H9 (cell line): ENCODE measurements at regions not wholly inside any gene's neighbourhood (a gene's known extent, or its start where the extent isn't known, plus 50 kb on each side); places are given as distances from the start of the nearest gene placed in this dataset.

Source experiments
- DNase-seq: peaks from one replicate; pipeline ENCODE4 v3.0.0-alpha.2; 2017
- H2AFZ ChIP-seq: one replicate; pipeline ENCODE4 v1.6.1; 2013; ENCODE audit warnings: mild to moderate bottlenecking, low read length, control low read depth, moderate library complexity
- H2AK5ac ChIP-seq: 2 replicates; pipeline ENCODE4 v1.6.1; 2013; ENCODE audit warnings: low read length, control low read depth, mixed read lengths; ENCODE audit not compliant: insufficient read length
- H2BK120ac ChIP-seq: one replicate; pipeline ENCODE4 v1.6.1; 2013; ENCODE audit warnings: low read depth, mild to moderate bottlenecking, low read length, control low read depth, inconsistent platforms; ENCODE audit not compliant: poor library complexity, severe bottlenecking
- H2BK12ac ChIP-seq: 2 replicates; pipeline ENCODE4 v1.6.1; 2013; ENCODE audit warnings: low read length, control low read depth, mixed read lengths, low read depth; ENCODE audit not compliant: insufficient read length
- H2BK15ac ChIP-seq: 2 replicates; pipeline ENCODE4 v1.6.1; 2013; ENCODE audit warnings: low read depth, low read length, control low read depth
- H2BK20ac ChIP-seq: one replicate; pipeline ENCODE4 v1.6.1; 2013; ENCODE audit warnings: low read depth, mild to moderate bottlenecking, low read length, control low read depth, inconsistent platforms; ENCODE audit not compliant: poor library complexity, severe bottlenecking
- H2BK5ac ChIP-seq: 2 replicates; pipeline ENCODE4 v1.6.1; 2013; ENCODE audit warnings: low read length, control low read depth, mixed read lengths; ENCODE audit not compliant: insufficient read length
- H3K14ac ChIP-seq: 2 replicates; pipeline ENCODE4 v1.6.1; 2013; ENCODE audit warnings: low read length, control low read depth; ENCODE audit not compliant: insufficient read depth
- H3K18ac ChIP-seq: 2 replicates; pipeline ENCODE4 v1.6.1; 2013; ENCODE audit warnings: low read depth, mild to moderate bottlenecking, mixed read lengths, low read length, control low read depth; ENCODE audit not compliant: insufficient read length
- H3K23ac ChIP-seq: 2 replicates; pipeline ENCODE4 v1.6.1; 2013; ENCODE audit warnings: low read length, control low read depth, mixed read lengths, low read depth; ENCODE audit not compliant: insufficient read length
- H3K23me2 ChIP-seq: 2 replicates; pipeline ENCODE4 v1.6.1; 2013; ENCODE audit warnings: low read depth, mild to moderate bottlenecking, mixed read lengths, low read length, control low read depth; ENCODE audit not compliant: insufficient read length, poor library complexity, severe bottlenecking
- H3K27ac ChIP-seq: 2 replicates; pipeline ENCODE4 v1.5.1; 2013; ENCODE audit warnings: low read length, control low read depth, mixed read lengths, low read depth; ENCODE audit not compliant: insufficient read length
- H3K27me3 ChIP-seq: 2 replicates; pipeline ENCODE4 v1.6.1; 2013; ENCODE audit warnings: low read length, control low read depth, inconsistent platforms; ENCODE audit not compliant: insufficient read depth
- H3K4ac ChIP-seq: 2 replicates; pipeline ENCODE4 v1.6.1; 2013; ENCODE audit warnings: low read depth, mild to moderate bottlenecking, control low read depth, inconsistent platforms, low read length, moderate library complexity
- H3K4me1 ChIP-seq: 2 replicates; pipeline ENCODE4 v1.6.1; 2013; ENCODE audit warnings: low read length, control low read depth, inconsistent platforms; ENCODE audit not compliant: insufficient read depth
- H3K4me2 ChIP-seq: 2 replicates; pipeline ENCODE4 v1.6.1; 2013; ENCODE audit warnings: low read length, control low read depth, mixed read lengths; ENCODE audit not compliant: insufficient read length, insufficient read depth
- H3K56ac ChIP-seq: 2 replicates; pipeline ENCODE4 v1.6.1; 2013; ENCODE audit warnings: low read depth, mild to moderate bottlenecking, mixed read lengths, low read length, control low read depth; ENCODE audit not compliant: insufficient read length
- H3K79me1 ChIP-seq: 2 replicates; pipeline ENCODE4 v1.6.1; 2013; ENCODE audit warnings: low read depth, mild to moderate bottlenecking, moderate library complexity, low read length, control low read depth, inconsistent platforms; ENCODE audit not compliant: insufficient read depth, poor library complexity, severe bottlenecking
- H3K79me2 ChIP-seq: 2 replicates; pipeline ENCODE4 v1.6.1; 2013; ENCODE audit warnings: low read length, control low read depth, inconsistent platforms; ENCODE audit not compliant: insufficient read depth
- H3K9ac ChIP-seq: 2 replicates; pipeline ENCODE4 v1.6.1; 2013; ENCODE audit warnings: low read length, control low read depth, mixed read lengths; ENCODE audit not compliant: insufficient read length; ENCODE audit errors: extremely low read depth
- H3K9me3 ChIP-seq: one replicate; pipeline ENCODE4 v1.6.1; 2013; ENCODE audit warnings: low read depth, low read length, inconsistent platforms; ENCODE audit not compliant: control insufficient read depth
- H3T11ph ChIP-seq: one replicate; pipeline ENCODE4 v1.6.1; 2013; ENCODE audit warnings: mild to moderate bottlenecking, low read length, control low read depth, inconsistent platforms
- H4K20me1 ChIP-seq: one replicate; pipeline ENCODE4 v1.6.1; 2013; ENCODE audit not compliant: control insufficient read depth, insufficient read length, insufficient read depth
- H4K5ac ChIP-seq: 2 replicates; pipeline ENCODE4 v1.6.1; 2013; ENCODE audit warnings: low read depth, mild to moderate bottlenecking, mixed read lengths, low read length, control low read depth; ENCODE audit not compliant: insufficient read length
- H4K8ac ChIP-seq: replicated peaks from 2 replicates; pipeline ENCODE4 v1.6.1; 2013; ENCODE audit warnings: low read length, control low read depth, mixed read lengths, low read depth; ENCODE audit not compliant: insufficient read length
- H4K91ac ChIP-seq: 2 replicates; pipeline ENCODE4 v1.6.1; 2013; ENCODE audit warnings: low read depth, mild to moderate bottlenecking, moderate library complexity, mixed read lengths, low read length, control low read depth; ENCODE audit not compliant: insufficient read length
- H3K27ac Mint-ChIP-seq, 3 experiments: 2 replicates in 2 of 3; 3 replicates in 1 of 3; pipeline ENCODE4 v1.8.0; 2020 to 2021; ENCODE audit warnings: mixed read lengths in 3 of 3, mild to moderate bottlenecking in 1 of 3, moderate library complexity in 1 of 3
- H3K27me3 Mint-ChIP-seq: 2 replicates; pipeline ENCODE4 v1.8.0; 2021; ENCODE audit warnings: low read depth, mild to moderate bottlenecking, moderate library complexity, mixed read lengths
- H3K36me3 Mint-ChIP-seq, 3 experiments: 2 replicates in 2 of 3; 3 replicates in 1 of 3; pipeline ENCODE4 v1.8.0; 2020 to 2021; ENCODE audit warnings: low read depth in 3 of 3, mixed read lengths in 3 of 3; ENCODE audit not compliant: insufficient read depth in 1 of 3
- H3K4me1 Mint-ChIP-seq, 2 experiments: 2 replicates each; pipeline ENCODE4 v1.8.0; 2020; ENCODE audit warnings: mixed read lengths in 2 of 2
- H3K4me3 Mint-ChIP-seq, 2 experiments: 2 replicates in 1 of 2; 3 replicates in 1 of 2; pipeline ENCODE4 v1.8.0; 2020 to 2021; ENCODE audit warnings: mild to moderate bottlenecking in 2 of 2, mixed read lengths in 2 of 2, moderate library complexity in 1 of 2
- H3K9me3 Mint-ChIP-seq, 2 experiments: 2 replicates in 1 of 2; 3 replicates in 1 of 2; pipeline ENCODE4 v1.8.0; 2020; ENCODE audit warnings: mild to moderate bottlenecking in 2 of 2, mixed read lengths in 2 of 2, moderate library complexity in 1 of 2
- WGBS: extraction: QIAGEN DNeasy Blood & Tissue Kit; methylation state at CpG from one replicate; pipeline ENCODE4 v1.1.7; 2013; ENCODE audit warnings: missing lambda C conversion rate, low lambda C conversion rate, mixed read lengths; ENCODE audit not compliant: insufficient read length; ENCODE audit errors: extremely low coverage; 5-methylcytosine and 5-hydroxymethylcytosine counted together
- TF ChIP-seq, protein P1 (sequence below): fragments of 200-600 bp; sonication (generic); conservative IDR thresholded peaks from 3 replicates; pipeline ENCODE4 v1.8.0; 2021; ENCODE audit warnings: antibody characterized with exemption, mild to moderate bottlenecking

DNA sequence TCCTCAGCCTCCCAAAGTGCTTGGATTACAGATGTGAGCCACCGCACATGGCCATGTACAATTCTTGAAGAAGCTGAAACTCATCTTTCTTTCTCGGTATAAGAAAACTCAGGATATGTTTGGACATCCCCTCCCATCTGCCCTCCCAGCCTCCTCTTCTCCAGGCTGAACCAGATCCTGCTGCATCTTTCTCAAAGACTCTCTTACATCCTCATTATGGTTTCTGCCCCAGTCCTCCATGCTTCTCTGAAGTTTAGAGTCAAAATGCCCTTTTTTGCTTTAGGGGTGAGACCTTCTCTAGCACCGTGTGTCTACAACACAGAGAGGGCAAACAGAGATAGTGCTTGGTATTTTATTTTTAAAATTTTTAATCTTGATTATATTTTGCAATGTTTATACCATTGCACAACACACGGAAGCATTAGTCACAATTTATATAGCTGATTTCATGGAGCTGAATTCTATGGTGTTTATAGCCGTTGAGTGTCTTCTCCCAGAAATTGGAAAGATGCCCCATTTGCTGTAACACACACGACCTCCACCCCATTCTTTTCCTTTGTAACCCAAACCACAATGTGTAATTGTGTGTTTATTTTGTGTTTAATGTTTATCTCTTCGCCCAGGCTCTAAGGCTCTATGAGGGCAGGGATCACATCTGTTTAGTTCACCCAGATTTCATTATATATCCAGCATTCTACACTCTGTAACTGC, 206.0 kb upstream of the TNP1 start:
- no peak overlapping the region for H3K4ac ChIP-seq
- no peaks in the 10 kb centered on the region for H3K23me2 ChIP-seq
- Mint-ChIP-seq H3K27ac (no peak overlapping the region), H3K36me3 (no peaks in the 10 kb centered on the region), H3K27me3 (no peaks in the 10 kb centered on the region), H3K4me3 (no peak overlapping the region), H3K4me1 (peaks cover 12 to 13% of the 10 kb centered on the region in 2 experiments), H3K9me3 (peaks cover 3 to 5% of the 10 kb centered on the region in 2 experiments; a peak in 3 of 5 replicates)
- no peak overlapping the region for H2AK5ac ChIP-seq
- TF ChIP-seq, protein P1, sequence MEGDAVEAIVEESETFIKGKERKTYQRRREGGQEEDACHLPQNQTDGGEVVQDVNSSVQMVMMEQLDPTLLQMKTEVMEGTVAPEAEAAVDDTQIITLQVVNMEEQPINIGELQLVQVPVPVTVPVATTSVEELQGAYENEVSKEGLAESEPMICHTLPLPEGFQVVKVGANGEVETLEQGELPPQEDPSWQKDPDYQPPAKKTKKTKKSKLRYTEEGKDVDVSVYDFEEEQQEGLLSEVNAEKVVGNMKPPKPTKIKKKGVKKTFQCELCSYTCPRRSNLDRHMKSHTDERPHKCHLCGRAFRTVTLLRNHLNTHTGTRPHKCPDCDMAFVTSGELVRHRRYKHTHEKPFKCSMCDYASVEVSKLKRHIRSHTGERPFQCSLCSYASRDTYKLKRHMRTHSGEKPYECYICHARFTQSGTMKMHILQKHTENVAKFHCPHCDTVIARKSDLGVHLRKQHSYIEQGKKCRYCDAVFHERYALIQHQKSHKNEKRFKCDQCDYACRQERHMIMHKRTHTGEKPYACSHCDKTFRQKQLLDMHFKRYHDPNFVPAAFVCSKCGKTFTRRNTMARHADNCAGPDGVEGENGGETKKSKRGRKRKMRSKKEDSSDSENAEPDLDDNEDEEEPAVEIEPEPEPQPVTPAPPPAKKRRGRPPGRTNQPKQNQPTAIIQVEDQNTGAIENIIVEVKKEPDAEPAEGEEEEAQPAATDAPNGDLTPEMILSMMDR, result no peak
- H4K20me1 ChIP-seq, result no peaks in the 10 kb centered on the region
- H3K14ac ChIP-seq, result no peak overlapping the region
- H4K8ac ChIP-seq, result no peak overlapping the region
- no peak overlapping the region for H3K18ac ChIP-seq
- H3K79me2 ChIP-seq, result no peaks in the 10 kb centered on the region
- no peaks in the 10 kb centered on the region for H3K27me3 ChIP-seq
- no peak overlapping the region for H4K91ac ChIP-seq
- peaks cover 3% of the 10 kb centered on the region; the same call in 1 of the 2 replicates for H3K4me1 ChIP-seq
- no peak for DNase-seq
- no peak overlapping the region for H3K56ac ChIP-seq
- no peak overlapping the region for H2BK20ac ChIP-seq
- no CpG with 5 or more reads among the region's 7 CpGs for WGBS
- no peaks in the 10 kb centered on the region for H3K79me1 ChIP-seq
- no peak overlapping the region for H2BK120ac ChIP-seq
- no peak overlapping the region for H2AFZ ChIP-seq
- no peak overlapping the region for H3K4me2 ChIP-seq
- H3K9ac ChIP-seq, result no peak overlapping the region
- H4K5ac ChIP-seq, result no peak overlapping the region
- H2BK15ac ChIP-seq, result no peak overlapping the region
- no peak overlapping the region for H2BK5ac ChIP-seq
- H2BK12ac ChIP-seq, result no peak overlapping the region
- no peaks in the 10 kb centered on the region for H3K9me3 ChIP-seq
- no peak overlapping the region for H3K23ac ChIP-seq
- no peak overlapping the region for H3K27ac ChIP-seq
- no peak overlapping the region for H3T11ph ChIP-seq
